Mesodermal cell (in vitro differentiated cells): ENCODE measurements at regions not wholly inside any gene's neighbourhood (a gene's known extent, or its start where the extent isn't known, plus 50 kb on each side); places are given as distances from the start of the nearest gene placed in this dataset.
A peak's percentile ranks its signal among the peaks of the same experiment; 100 is the strongest.

Experiments used
- H3K27ac ChIP-seq: 2 replicates; pipeline ENCODE4 v1.7.0; 2013; ENCODE audit warnings: mild to moderate bottlenecking, low read depth, low read length, moderate library complexity; ENCODE audit not compliant: severe bottlenecking
- H3K36me3 ChIP-seq: 2 replicates; pipeline ENCODE4 v1.7.1; 2013; ENCODE audit warnings: mild to moderate bottlenecking, low read length, moderate library complexity; ENCODE audit not compliant: control insufficient read depth, insufficient read depth
- H3K4me1 ChIP-seq: one replicate; pipeline ENCODE4 v1.7.1; 2013; ENCODE audit warnings: mild to moderate bottlenecking, low read length; ENCODE audit not compliant: insufficient read depth, control insufficient read depth, poor library complexity, severe bottlenecking
- H3K4me3 ChIP-seq: 2 replicates; pipeline ENCODE4 v1.7.0; 2013; ENCODE audit warnings: low read length, control low read depth, mild to moderate bottlenecking; ENCODE audit not compliant: insufficient read depth, poor library complexity, severe bottlenecking; ENCODE audit errors: extremely low read depth
- H3K9me3 ChIP-seq: 2 replicates; pipeline ENCODE4 v1.7.1; 2013; ENCODE audit warnings: mild to moderate bottlenecking, low read length, moderate library complexity; ENCODE audit not compliant: control insufficient read depth
- WGBS, 2 experiments: methylation state at CpG; one replicate each; pipeline ENCODE4 v1.1.5; 2013; ENCODE audit warnings: missing lambda C conversion rate in 2 of 2; ENCODE audit not compliant: insufficient coverage in 2 of 2; 5-methylcytosine and 5-hydroxymethylcytosine counted together

GRCh38 chr18:70489986-70490933 is 201.4 kb downstream of the SOCS6 start:
- Histone ChIP-seq H3K4me3 (no peak overlapping the region), H3K4me1 (no peaks in the 10 kb centered on the region)

GRCh38 chr18:70489571-70489970 is 200.7 kb downstream of the SOCS6 start:
- 43 to 64% methylated on average over 3 to 4 of the region's 4 CpGs for WGBS, 2 experiments
- Histone ChIP-seq H3K27ac (no peak overlapping the region), H3K4me3 (no peak overlapping the region), H3K4me1 (no peaks in the 10 kb centered on the region), H3K9me3 (no peaks in the 10 kb centered on the region), H3K36me3 (no peaks in the 10 kb centered on the region)

More at GRCh38 chr18:70489986-70490933, 201.4 kb downstream of the SOCS6 start:
- Histone ChIP-seq H3K27ac (no peak overlapping the region), H3K9me3 (no peaks in the 10 kb centered on the region), H3K36me3 (no peaks in the 10 kb centered on the region)
- 70 to 74% methylated on average over 3 of the region's 10 CpGs for WGBS, 2 experiments

- H3K27ac ChIP-seq: no peak overlapping the region
- H3K4me1 ChIP-seq: no peaks in the 10 kb centered on the region
- H3K9me3 ChIP-seq: no peaks in the 10 kb centered on the region
- WGBS, 2 experiments: 78 to 81% methylated on average over 4 to 5 of the region's 5 CpGs
- H3K36me3 ChIP-seq: no peaks in the 10 kb centered on the region
- no peak overlapping the region for H3K4me3 ChIP-seq
Observed at GRCh38 chr18:70469916-70470315, 181.1 kb downstream of the SOCS6 start.

GRCh38 chr18:70468861-70469547 is 180.2 kb downstream of the SOCS6 start:
- WGBS, 2 experiments: 96% methylated on average over 3 of the region's 5 CpGs; no CpG with 5 or more reads in 1 of the 2 experiments
- no peaks in the 10 kb centered on the region for H3K36me3 ChIP-seq
- peaks cover 5% of the 10 kb centered on the region for H3K4me1 ChIP-seq
- H3K4me3 ChIP-seq: no peak overlapping the region
- no peaks in the 10 kb centered on the region for H3K9me3 ChIP-seq
- no peak overlapping the region for H3K27ac ChIP-seq

- Histone ChIP-seq H3K36me3 (no peaks in the 10 kb centered on the region), H3K27ac (no peak overlapping the region), H3K9me3 (no peaks in the 10 kb centered on the region), H3K4me3 (peak overlapping the region; percentile 28), H3K4me1 (peaks cover 5% of the 10 kb centered on the region)
- 13 to 17% methylated on average over 7 to 9 of the region's 18 CpGs for WGBS, 2 experiments
Observed at GRCh38 chr18:70464343-70465114, 175.7 kb downstream of the SOCS6 start.

GRCh38 chr18:70463085-70463484 is 174.2 kb downstream of the SOCS6 start:
- no peaks in the 10 kb centered on the region for H3K36me3 ChIP-seq
- peaks cover 5% of the 10 kb centered on the region for H3K4me1 ChIP-seq
- no peak overlapping the region for H3K4me3 ChIP-seq
- WGBS, 2 experiments: 80 to 95% methylated on average over 5 to 6 of the region's 6 CpGs
- H3K27ac ChIP-seq: no peak overlapping the region
- H3K9me3 ChIP-seq: no peaks in the 10 kb centered on the region

- H3K36me3 ChIP-seq: no peaks in the 10 kb centered on the region
- H3K27ac ChIP-seq: no peak overlapping the region
- H3K4me3 ChIP-seq: no peak overlapping the region
- no peaks in the 10 kb centered on the region for H3K9me3 ChIP-seq
- H3K4me1 ChIP-seq: peaks cover 5% of the 10 kb centered on the region
- no CpG with 5 or more reads among the region's 3 CpGs for WGBS, 2 experiments
Observed at GRCh38 chr18:70462078-70462439, 173.2 kb downstream of the SOCS6 start.

- H3K4me3 ChIP-seq: no peak overlapping the region
- H3K27ac ChIP-seq: no peak overlapping the region
- 94 to 95% methylated on average over 7 to 9 of the region's 11 CpGs for WGBS, 2 experiments
- H3K36me3 ChIP-seq: no peaks in the 10 kb centered on the region
- H3K9me3 ChIP-seq: no peaks in the 10 kb centered on the region
- peaks cover 5% of the 10 kb centered on the region for H3K4me1 ChIP-seq
Observed at GRCh38 chr18:70461323-70462077, 172.7 kb downstream of the SOCS6 start.

GRCh38 chr18:70459731-70460130 is 170.9 kb downstream of the SOCS6 start:
- H3K4me1 ChIP-seq: peaks cover 4% of the 10 kb centered on the region
- 75% methylated on average over 4 of the region's 5 CpGs for WGBS, 2 experiments
- no peak overlapping the region for H3K4me3 ChIP-seq
- H3K9me3 ChIP-seq: no peaks in the 10 kb centered on the region
- H3K36me3 ChIP-seq: no peaks in the 10 kb centered on the region
- no peak overlapping the region for H3K27ac ChIP-seq

GRCh38 chr18:70459251-70459650 is 170.4 kb downstream of the SOCS6 start:
- no peak overlapping the region for H3K27ac ChIP-seq
- no peak overlapping the region for H3K4me3 ChIP-seq
- H3K9me3 ChIP-seq: no peaks in the 10 kb centered on the region
- no peaks in the 10 kb centered on the region for H3K36me3 ChIP-seq
- no peaks in the 10 kb centered on the region for H3K4me1 ChIP-seq
- WGBS, 2 experiments: 92 to 95% methylated on average over 2 of the region's 4 CpGs
